H1 (cell line): ENCODE measurements at regions not wholly inside any gene's neighbourhood (a gene's known extent, or its start where the extent isn't known, plus 50 kb on each side); places are given as distances from the start of the nearest gene placed in this dataset.

ENCODE experiments used
- CTCF ChIA-PET: fragments of 300-600 bp; sonication (Branson Sonifier 250); formaldehyde crosslinking; loops from one replicate; lab custom pipeline; 2021; ENCODE audit not compliant: partially characterized antibody; lab: Charles Lee
- POLR2A ChIA-PET: fragments of 300-600 bp; sonication (Branson Sonifier 250); formaldehyde crosslinking; loops from one replicate; lab custom pipeline; 2021; ENCODE audit warnings: inconsistent platforms; ENCODE audit not compliant: partially characterized antibody; lab: Charles Lee
- DNase-seq, 2 experiments: peaks; one replicate each; pipeline versions ENCODE4 v3.0.0 to v3.0.0-alpha.2; 2010 to 2022; ENCODE audit warnings: low spot score in 2 of 2, low read depth in 1 of 2, mixed read lengths in 1 of 2
- FAIRE-seq: peaks from 2 replicates; lab custom pipeline; 2011; peaks lifted over from hg19 to GRCh38; lab: Jason Lieb, UNC
- H2AFZ ChIP-seq: 2 replicates; pipeline ENCODE4 v1.8.1; 2012; ENCODE audit warnings: low read length, inconsistent platforms
- H2AK5ac ChIP-seq: 2 replicates; pipeline ENCODE4 v1.6.1; 2013; ENCODE audit warnings: low read depth, low read length
- H2BK120ac ChIP-seq: replicated peaks from 2 replicates; pipeline ENCODE3; 2013; ENCODE audit warnings: low read depth, low read length, inconsistent platforms
- H2BK12ac ChIP-seq: 2 replicates; pipeline ENCODE4 v1.6.1; 2013; ENCODE audit warnings: low read depth, low read length
- H2BK15ac ChIP-seq: 2 replicates; pipeline ENCODE4 v1.6.1; 2013; ENCODE audit warnings: low read length
- H2BK20ac ChIP-seq: 2 replicates; pipeline ENCODE4 v1.6.1; 2013; ENCODE audit warnings: low read length
- H2BK5ac ChIP-seq: 2 replicates; pipeline ENCODE4 v1.6.1; 2013; ENCODE audit warnings: low read depth, low read length
- H3K14ac ChIP-seq: 2 replicates; pipeline ENCODE4 v1.6.1; 2013; ENCODE audit warnings: inconsistent platforms; ENCODE audit not compliant: insufficient read length
- H3K18ac ChIP-seq: 2 replicates; pipeline ENCODE4 v1.6.1; 2013; ENCODE audit warnings: low read length; ENCODE audit errors: extremely low read depth
- H3K23ac ChIP-seq: 2 replicates; pipeline ENCODE4 v1.6.1; 2013; ENCODE audit warnings: inconsistent platforms; ENCODE audit not compliant: insufficient read length
- H3K23me2 ChIP-seq: 2 replicates; pipeline ENCODE4 v1.6.1; 2013; ENCODE audit warnings: low read depth, low read length
- H3K27ac ChIP-seq: 2 replicates; pipeline ENCODE4 v1.6.1; 2011; ENCODE audit warnings: low read depth, low read length, inconsistent platforms
- H3K27me3 ChIP-seq, 4 experiments: replicated peaks in 1 of 4; 1 replicate in 1 of 4; 2 replicates in 3 of 4; pipeline versions ENCODE4 v1.6.1 to v1.8.1; 2011 to 2013; ENCODE audit warnings: low read length in 3 of 4, mild to moderate bottlenecking in 3 of 4, inconsistent platforms in 2 of 4, mixed read lengths in 2 of 4, moderate library complexity in 1 of 4; ENCODE audit not compliant: control insufficient read depth in 3 of 4, insufficient read depth in 3 of 4; ENCODE audit errors: extremely low read depth in 1 of 4
- H3K36me3 ChIP-seq, 4 experiments: 2 replicates each; pipeline versions ENCODE4 v1.6.1 to v1.8.1; 2011 to 2013; ENCODE audit warnings: mild to moderate bottlenecking in 4 of 4, low read length in 3 of 4, moderate library complexity in 2 of 4, control low read depth in 1 of 4, inconsistent platforms in 1 of 4; ENCODE audit not compliant: insufficient read depth in 4 of 4, control insufficient read depth in 2 of 4
- H3K4ac ChIP-seq: replicated peaks from 2 replicates; pipeline ENCODE3; 2013; ENCODE audit warnings: low read length, low read depth, mixed read lengths, inconsistent platforms; ENCODE audit not compliant: insufficient read length
- H3K4me1 ChIP-seq, 4 experiments: replicated peaks in 1 of 4; 1 replicate in 1 of 4; 2 replicates in 3 of 4; pipeline versions ENCODE4 v1.6.1 to v1.8.1; 2011 to 2013; ENCODE audit warnings: low read length in 3 of 4, inconsistent platforms in 2 of 4, mixed read lengths in 1 of 4; ENCODE audit not compliant: insufficient read depth in 4 of 4, control insufficient read depth in 3 of 4
- H3K4me2 ChIP-seq, 2 experiments: 2 replicates each; pipeline versions ENCODE4 v1.6.1 to v1.8.1; 2011 to 2013; ENCODE audit warnings: low read depth in 2 of 2, low read length in 2 of 2, control low read depth in 1 of 2, inconsistent platforms in 1 of 2, mild to moderate bottlenecking in 1 of 2; ENCODE audit not compliant: insufficient read depth in 1 of 2
- H3K4me3 ChIP-seq, 4 experiments: fragments of 200-600, 300-600 bp in 1 of 4; sonication (generic), shearing (Covaris generic), sonication (Bioruptor Twin) in 1 of 4; 2 replicates each; pipeline versions ENCODE4 v1.5.1 to v1.8.1; 2011 to 2016; ENCODE audit warnings: low read length in 4 of 4, low read depth in 3 of 4, control low read depth in 2 of 4, inconsistent platforms in 2 of 4, mild to moderate bottlenecking in 2 of 4, mixed read lengths in 1 of 4, moderate library complexity in 1 of 4; ENCODE audit not compliant: insufficient read depth in 2 of 4; ENCODE audit errors: extremely low read depth in 1 of 4
- H3K56ac ChIP-seq: replicated peaks from 2 replicates; pipeline ENCODE3; 2013; ENCODE audit warnings: low read depth, mild to moderate bottlenecking, mixed read lengths, low read length, inconsistent platforms; ENCODE audit not compliant: insufficient read length
- H3K79me1 ChIP-seq: 2 replicates; pipeline ENCODE4 v1.6.1; 2013; ENCODE audit warnings: low read depth, low read length, control low read depth
- H3K79me2 ChIP-seq, 2 experiments: 2 replicates each; pipeline versions ENCODE4 v1.6.1 to v1.8.1; 2012 to 2013; ENCODE audit warnings: low read length in 2 of 2, mild to moderate bottlenecking in 2 of 2, inconsistent platforms in 1 of 2; ENCODE audit not compliant: insufficient read depth in 2 of 2, control insufficient read depth in 1 of 2
- H3K9ac ChIP-seq, 4 experiments: replicated peaks in 1 of 4; 1 replicate in 1 of 4; 2 replicates in 3 of 4; pipeline versions ENCODE4 v1.6.1 to v1.8.1; 2011 to 2013; ENCODE audit warnings: low read depth in 3 of 4, low read length in 3 of 4, control low read depth in 2 of 4, mild to moderate bottlenecking in 2 of 4, moderate library complexity in 2 of 4, inconsistent platforms in 1 of 4; ENCODE audit errors: extremely low read depth in 1 of 4
- H3K9me3 ChIP-seq, 2 experiments: 2 replicates each; pipeline versions ENCODE4 v1.6.1 to v1.8.1; 2012 to 2013; ENCODE audit warnings: mild to moderate bottlenecking in 2 of 2, moderate library complexity in 2 of 2, control low read depth in 1 of 2, inconsistent platforms in 1 of 2, low read depth in 1 of 2, low read length in 1 of 2, mixed read lengths in 1 of 2; ENCODE audit not compliant: insufficient read depth in 2 of 2
- H4K20me1 ChIP-seq, 2 experiments: replicated peaks in 1 of 2; 2 replicates each; pipeline versions ENCODE3 to v1.8.1; 2011 to 2013; ENCODE audit warnings: inconsistent platforms in 2 of 2, low read length in 2 of 2, mild to moderate bottlenecking in 1 of 2; ENCODE audit not compliant: insufficient read depth in 2 of 2, control insufficient read depth in 1 of 2
- H4K5ac ChIP-seq: 2 replicates; pipeline ENCODE4 v1.6.1; 2013; ENCODE audit warnings: low read length, low read depth, mixed read lengths, inconsistent platforms; ENCODE audit not compliant: insufficient read length
- H4K8ac ChIP-seq: 2 replicates; pipeline ENCODE4 v1.8.0; 2013; ENCODE audit warnings: mild to moderate bottlenecking, moderate library complexity, low read length, inconsistent platforms; ENCODE audit not compliant: insufficient read depth; ENCODE audit errors: extremely low read depth
- H4K91ac ChIP-seq: replicated peaks from 2 replicates; pipeline ENCODE3; 2013; ENCODE audit warnings: low read length, mixed read lengths, inconsistent platforms; ENCODE audit not compliant: insufficient read length
- EP300 ChIP-seq, 2 experiments: IDR thresholded peaks; 1 replicate in 1 of 2; 2 replicates in 1 of 2; pipeline ENCODE4 v1.6.1; 2011 to 2012; ENCODE audit warnings: low read depth in 2 of 2, low read length in 2 of 2, mild to moderate bottlenecking in 2 of 2, borderline replicate concordance in 1 of 2, inconsistent platforms in 1 of 2, moderate library complexity in 1 of 2
- SIRT6 ChIP-seq: IDR thresholded peaks from one replicate; pipeline ENCODE4 v1.7.1; 2012; ENCODE audit warnings: low read length, inconsistent platforms
- WGBS, 2 experiments: shearing (Covaris generic) in 1 of 2; methylation state at CpG; one replicate each; pipeline versions ENCODE4 v1.1.6 to v1.1.7; 2013 to 2015; ENCODE audit warnings: low lambda C conversion rate in 2 of 2, mixed read lengths in 2 of 2, inconsistent platforms in 1 of 2, low coverage in 1 of 2, missing lambda C conversion rate in 1 of 2; ENCODE audit not compliant: insufficient replicate concordance in 2 of 2, insufficient coverage in 1 of 2, insufficient read length in 1 of 2; ENCODE audit errors: extremely low coverage in 1 of 2, missing lambda C conversion rate in 1 of 2; 5-methylcytosine and 5-hydroxymethylcytosine counted together

GRCh38 chr12:25745281-25745680 lies 192.2 kb upstream of the LMNTD1 start:
- H3K36me3 ChIP-seq, result no peaks in the 10 kb centered on the region
- peaks cover 2% of the 10 kb centered on the region; the same call in 1 of the 2 replicates for H3K23me2 ChIP-seq
- no peak overlapping the region for H3K56ac ChIP-seq
- H3K18ac ChIP-seq, result no peak overlapping the region
- POLR2A ChIA-PET, result no interaction called here
- no peak overlapping the region for H2BK20ac ChIP-seq
- no peak overlapping the region for H2BK120ac ChIP-seq
- no peak overlapping the region for H3K4me2 ChIP-seq
- no peak overlapping the region for H2BK5ac ChIP-seq
- H3K9ac ChIP-seq, result no peak overlapping the region
- FAIRE-seq (no peak), DNase-seq (no peak)
- 92% methylated on average over 2 of the region's 2 CpGs; no CpG with 5 or more reads in 1 of the 2 experiments for WGBS, 2 experiments
- H2AK5ac ChIP-seq, result no peak overlapping the region
- CTCF ChIA-PET, result no interaction called here
- peaks cover 0 to 7% (median 1%) of the 10 kb centered on the region in 4 experiments; a peak in 2 of 7 replicates for H3K4me1 ChIP-seq
- no peak overlapping the region for H3K23ac ChIP-seq
- H4K91ac ChIP-seq, result no peak overlapping the region
- H3K14ac ChIP-seq, result no peak overlapping the region
- H3K79me1 ChIP-seq, result no peaks in the 10 kb centered on the region
- no peak overlapping the region for H2BK12ac ChIP-seq
- no peak overlapping the region for H3K4ac ChIP-seq
- H4K5ac ChIP-seq, result no peak overlapping the region
- H2BK15ac ChIP-seq, result no peak overlapping the region
- H3K79me2 ChIP-seq, result no peaks in the 10 kb centered on the region
- no peak overlapping the region for H3K4me3 ChIP-seq
- H4K20me1 ChIP-seq, result no peaks in the 10 kb centered on the region
- no peak overlapping the region for H4K8ac ChIP-seq
- no peak overlapping the region for H3K27ac ChIP-seq
- H3K9me3 ChIP-seq, result no peaks in the 10 kb centered on the region
- no peaks in the 10 kb centered on the region for H3K27me3 ChIP-seq
- no peak overlapping the region for H2AFZ ChIP-seq
- TF ChIP-seq EP300 (IDR thresholded peaks at IDR 0.05; ENCODE audit: borderline replicate concordance in 1 of 2, low read depth in 2 of 2, low read length in 2 of 2) (no peak), SIRT6 (no peak)
